ENCODE measurements at regions not wholly inside any gene's neighbourhood (a gene's known extent, or its start where the extent isn't known, plus 50 kb on each side); places are given as distances from the start of the nearest gene placed in this dataset.
A peak's percentile ranks its signal among the peaks of the same experiment; 100 is the strongest.

GRCh38 chr4:179831274-179831673, 2389.0 kb upstream of the AGA start:
- DNase-seq (ENCODE audit: low spot score): no peak

DNA sequence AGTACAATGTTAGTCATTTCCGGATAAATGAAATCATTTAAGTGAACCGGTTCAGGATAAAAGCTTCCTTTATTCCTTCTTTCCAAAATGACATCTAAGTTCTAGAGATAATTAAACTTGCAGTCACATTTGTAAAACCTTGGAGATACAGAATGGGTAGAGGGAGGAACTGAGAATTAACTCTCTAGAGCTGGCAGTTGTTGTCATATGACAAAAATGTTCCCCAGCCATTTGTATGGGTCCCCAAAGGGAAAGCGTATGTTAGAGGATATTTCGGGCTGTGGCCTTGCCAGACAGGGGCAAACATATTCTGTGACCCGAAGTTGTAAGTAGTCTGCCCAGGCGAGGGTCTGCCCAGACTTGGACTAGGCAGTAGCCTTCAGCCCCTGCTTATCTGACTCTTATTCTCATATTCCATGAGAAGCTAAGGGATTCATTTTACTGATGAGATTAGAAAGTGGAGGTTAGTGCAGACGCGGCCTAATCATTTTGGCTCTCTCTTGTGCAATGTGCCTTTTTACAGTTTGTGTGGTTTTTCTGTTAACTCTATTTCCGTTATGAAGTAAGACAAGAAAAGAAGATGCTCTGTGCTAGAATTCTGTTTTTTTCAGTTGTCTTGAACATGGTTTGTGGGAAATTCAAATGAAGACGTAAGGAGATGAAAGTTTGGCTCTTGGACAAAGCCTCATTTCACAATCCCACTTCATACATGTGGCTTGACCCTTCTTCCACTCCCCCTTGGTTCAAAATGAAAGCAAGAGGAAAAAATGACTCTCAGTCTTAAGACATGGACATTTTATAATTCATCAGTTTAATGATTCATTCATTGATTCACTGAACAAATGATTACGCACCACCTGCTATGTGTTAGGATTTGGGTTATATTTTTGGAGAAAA, 2394.2 kb upstream of the AGA start:
- DNase-seq (ENCODE audit: low spot score): no peak

GRCh38 chr4:179843370-179843769, 2399.8 kb upstream of the TENM3 start:
- no peak for DNase-seq (ENCODE audit: low spot score)

- no peak for DNase-seq (ENCODE audit: low spot score)
These were observed 2387.7 kb upstream of the TENM3 start for GRCh38 chr4:179855469-179855868.

DNA sequence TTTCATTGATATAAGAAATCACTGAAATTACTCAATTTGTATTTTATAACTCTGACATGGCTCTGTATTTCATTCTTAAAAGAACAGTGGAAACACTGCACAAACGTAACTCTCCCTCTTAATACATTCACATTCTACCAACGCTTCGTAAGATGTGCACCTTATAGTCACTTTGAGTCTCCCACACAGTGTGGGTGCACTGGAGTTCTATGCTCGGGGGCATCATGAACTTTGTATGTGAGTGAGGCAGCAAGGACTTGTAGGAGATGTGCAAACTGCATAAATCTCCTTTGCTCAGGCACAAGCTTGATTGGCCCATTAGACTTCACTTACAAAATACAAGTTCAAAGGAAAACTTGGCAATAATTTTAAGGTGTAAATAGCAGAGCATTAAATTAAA, 2385.0 kb upstream of the TENM3 start:
- no peak for DNase-seq (ENCODE audit: low spot score)

DNA sequence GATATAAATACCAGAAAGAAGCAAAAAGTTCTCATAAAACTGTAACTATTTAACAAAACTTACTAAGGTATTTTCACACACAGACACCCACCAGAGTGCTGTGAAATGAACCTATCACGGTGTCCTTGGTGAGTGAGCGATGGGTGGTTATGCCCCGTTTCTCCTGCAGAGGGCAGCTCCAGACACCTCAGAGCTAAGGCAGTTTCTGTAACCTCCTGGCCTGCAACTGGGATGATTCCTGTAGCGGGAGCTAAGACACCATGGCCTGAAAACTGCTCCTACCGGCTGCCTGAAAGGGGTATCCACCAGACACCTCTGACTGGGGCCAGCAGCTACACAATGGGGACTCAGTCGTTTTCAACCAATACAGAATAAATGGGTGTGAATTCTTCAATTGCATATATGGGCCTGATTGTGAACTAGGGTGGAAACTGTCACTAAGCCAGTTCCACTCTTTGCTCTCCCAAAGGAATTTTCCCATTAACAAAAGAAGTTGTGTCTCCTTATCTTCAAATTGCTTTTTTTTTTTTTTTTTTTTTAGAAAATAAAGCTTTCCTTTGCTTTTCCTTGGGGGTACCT, 2375.8 kb upstream of the TENM3 start:
- peak; percentile 39 for DNase-seq (ENCODE audit: low spot score)

- no peak for DNase-seq (ENCODE audit: low spot score)
These were observed 2371.5 kb upstream of the TENM3 start for GRCh38 chr4:179871726-179872125.

DNA sequence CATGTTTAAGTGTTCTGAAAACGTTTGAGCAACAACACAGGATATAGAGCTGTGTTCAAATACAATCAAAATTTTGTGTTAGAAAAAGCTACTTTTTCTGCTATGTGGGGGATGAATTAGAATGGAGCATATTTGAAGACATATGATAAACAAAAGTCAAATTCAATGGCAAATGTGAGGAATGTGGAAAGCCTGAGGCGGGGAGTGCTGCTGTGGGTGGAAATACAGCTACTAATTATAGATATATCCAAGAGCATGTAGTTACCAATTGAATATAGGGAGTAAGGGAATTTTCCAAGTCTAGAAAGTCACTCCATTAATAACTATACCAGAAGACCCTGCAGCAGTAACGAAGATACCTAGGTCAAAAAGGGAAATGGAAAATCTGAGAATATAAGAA, 2370.4 kb upstream of the TENM3 start:
- no peak for DNase-seq (ENCODE audit: low spot score)

- DNase-seq (ENCODE audit: low spot score): no peak
These were observed 2362.4 kb upstream of the TENM3 start for GRCh38 chr4:179880756-179881155.

DNA sequence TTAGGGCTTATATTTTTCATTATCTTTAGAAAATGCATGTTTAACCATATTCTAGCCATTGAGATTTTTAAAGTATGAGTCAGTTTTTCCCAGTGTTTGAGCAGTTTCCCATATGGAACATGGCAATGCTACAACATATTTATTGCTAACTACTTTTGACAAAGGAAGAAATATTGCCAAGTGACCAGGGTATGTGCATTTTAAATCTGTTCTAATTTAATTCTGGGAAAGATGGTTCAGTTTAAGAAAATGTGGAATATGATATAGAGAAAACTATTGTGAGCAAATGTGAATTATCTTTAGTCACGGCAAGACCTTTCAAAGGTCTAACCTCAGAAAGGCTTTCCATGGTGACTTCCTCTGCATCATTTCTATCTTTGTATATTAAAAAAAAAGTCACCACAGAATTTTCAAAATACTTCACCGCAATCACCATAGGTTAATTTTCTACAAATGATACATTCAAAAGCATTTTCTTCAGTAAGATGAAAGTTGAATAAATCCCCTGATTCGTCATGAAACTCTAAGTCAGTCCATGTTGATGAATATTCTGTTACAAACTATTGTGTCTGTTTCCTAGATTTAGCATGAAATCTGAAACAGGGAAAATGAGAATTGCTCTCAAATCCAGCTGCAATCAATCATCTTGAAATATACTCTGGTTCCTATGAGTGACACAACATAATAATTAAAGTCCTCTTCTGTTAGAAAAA, 2349.0 kb upstream of the TENM3 start:
- DNase-seq (ENCODE audit: low spot score): no peak

- DNase-seq (ENCODE audit: low spot score): no peak
These were observed 2323.6 kb upstream of the TENM3 start for GRCh38 chr4:179919587-179919986.

DNA sequence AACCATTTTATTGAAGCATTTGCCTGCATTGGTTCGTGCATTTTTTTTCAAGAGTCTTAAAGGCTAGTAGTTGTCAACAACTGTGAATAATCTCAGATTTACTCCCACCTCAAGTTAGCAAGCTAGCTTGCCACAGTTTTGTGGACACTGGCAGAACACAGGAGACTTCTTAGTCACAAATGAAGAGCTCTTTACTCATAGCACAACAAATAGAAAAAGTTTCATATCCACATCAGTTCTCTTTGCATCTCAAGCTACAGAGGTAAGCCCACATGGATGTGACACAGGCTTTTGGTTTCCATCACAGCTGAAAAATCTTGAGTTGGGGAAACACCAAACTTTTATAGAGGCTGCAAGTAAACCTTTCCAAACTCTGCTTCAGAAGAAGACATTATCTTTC, 2315.7 kb upstream of the TENM3 start:
- no peak for DNase-seq (ENCODE audit: low spot score)

DNA sequence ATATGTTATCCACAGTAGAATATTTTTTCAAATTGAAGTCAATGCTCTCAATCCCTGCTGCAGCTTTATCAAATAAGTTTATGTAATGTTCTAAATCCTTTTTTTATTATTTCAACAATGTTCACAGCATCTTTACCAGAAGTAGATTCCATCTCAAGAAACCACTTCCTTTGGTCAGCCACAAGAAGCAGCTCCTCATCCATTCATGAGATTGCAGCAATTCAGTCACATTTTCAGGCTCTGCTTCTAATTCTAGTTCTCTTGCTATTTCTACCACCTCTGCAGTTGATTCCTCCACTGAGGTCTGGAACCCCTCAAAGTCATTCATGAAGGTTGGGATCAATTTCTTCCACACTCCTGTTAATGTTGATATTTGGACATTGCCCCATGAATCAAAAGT, 2301.3 kb upstream of the TENM3 start:
- DNase-seq (ENCODE audit: low spot score): no peak

- no peak for DNase-seq (ENCODE audit: low spot score)
These were observed 2266.4 kb upstream of the TENM3 start for GRCh38 chr4:179976777-179977176.

DNA sequence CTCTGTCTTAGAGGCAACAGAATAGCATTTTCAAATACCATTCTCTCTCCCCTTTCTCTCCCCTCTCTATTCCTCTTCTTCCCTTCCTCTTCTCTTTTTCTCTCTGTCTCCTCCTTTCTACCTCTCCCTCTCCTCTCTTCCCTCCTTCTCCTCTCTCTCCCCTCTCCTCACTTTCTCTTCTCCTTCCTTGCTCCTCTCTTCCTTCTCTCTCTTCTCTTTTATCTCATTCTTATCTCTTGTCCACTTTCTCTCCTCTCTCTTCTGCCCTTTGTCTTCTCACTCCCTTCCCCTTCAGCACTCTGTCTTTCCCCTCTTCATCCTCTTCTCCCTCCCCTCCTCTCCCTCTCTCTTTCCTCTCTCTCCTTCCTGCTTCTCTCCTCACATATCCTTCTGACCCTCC, 2265.8 kb upstream of the TENM3 start:
- no peak for DNase-seq (ENCODE audit: low spot score)

DNA sequence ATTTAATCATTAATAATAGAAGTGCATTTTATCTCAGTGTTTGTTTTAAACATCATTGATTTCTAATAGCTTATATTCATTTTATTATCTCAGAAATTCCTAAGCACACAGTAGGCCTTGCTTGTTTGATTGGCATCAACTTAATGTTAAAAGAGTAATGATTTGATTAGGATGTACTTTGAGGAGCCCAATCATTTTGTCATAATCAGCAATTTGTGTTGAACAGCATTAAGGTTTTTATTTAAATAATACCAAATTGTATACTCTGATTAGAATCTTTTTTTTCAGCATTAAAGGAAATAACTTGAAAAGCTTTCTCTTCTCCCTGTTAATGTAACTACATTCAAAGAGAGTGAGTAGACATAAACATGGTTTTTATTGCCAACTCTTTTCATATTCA, 2262.0 kb upstream of the TENM3 start:
- no peak for DNase-seq (ENCODE audit: low spot score)

- DNase-seq (ENCODE audit: low spot score): no peak
These were observed 2253.2 kb upstream of the TENM3 start for GRCh38 chr4:179989975-179990374.

DNA sequence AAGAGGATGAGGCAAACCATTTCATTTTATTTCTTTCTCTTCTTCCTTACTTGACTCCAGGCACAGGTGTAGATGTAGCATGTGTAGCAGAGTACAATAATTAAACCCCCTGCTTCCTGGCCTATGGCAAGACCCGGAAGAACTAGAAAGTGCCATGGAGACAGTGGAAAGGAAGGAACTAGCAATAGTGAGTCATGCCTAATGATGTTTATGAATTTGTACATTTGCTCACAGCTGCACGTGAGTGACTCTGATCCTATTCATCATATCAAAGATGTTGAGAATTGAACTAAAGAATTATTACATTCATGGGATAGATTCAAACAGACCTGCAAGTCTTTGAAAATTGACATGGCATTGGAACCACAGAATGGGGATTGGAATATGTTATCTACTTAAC, 2233.9 kb upstream of the TENM3 start:
- DNase-seq (ENCODE audit: low spot score): no peak

- peak; percentile 51 for DNase-seq (ENCODE audit: low spot score)
These were observed 2214.5 kb upstream of the TENM3 start for GRCh38 chr4:180028682-180029081.

- DNase-seq (ENCODE audit: low spot score): no peak
These were observed 2211.9 kb upstream of the TENM3 start for GRCh38 chr4:180031330-180031729.

- DNase-seq (ENCODE audit: low spot score): no peak
These were observed 2201.6 kb upstream of the TENM3 start for GRCh38 chr4:180041576-180041975.

DNA sequence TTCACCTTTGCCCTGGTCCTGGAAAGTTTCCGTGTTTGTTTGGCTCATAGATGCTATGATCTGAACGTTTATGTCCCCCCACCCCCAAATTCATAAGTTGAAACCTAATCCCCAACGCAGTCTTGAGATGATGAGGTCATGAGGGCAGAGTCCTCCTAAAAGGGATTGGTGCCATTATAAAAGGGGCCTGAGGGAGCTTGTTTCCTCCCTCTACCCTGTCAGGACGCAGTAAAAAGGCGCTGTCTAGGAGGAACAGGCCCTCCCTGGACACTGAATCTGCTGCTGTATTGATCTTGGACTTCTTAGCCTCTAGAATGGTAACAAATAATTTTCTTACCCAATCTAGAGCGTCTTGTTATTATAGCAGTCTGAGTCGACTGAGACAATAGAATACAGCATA, 2190.6 kb upstream of the TENM3 start:
- no peak for DNase-seq (ENCODE audit: low spot score)

DNA sequence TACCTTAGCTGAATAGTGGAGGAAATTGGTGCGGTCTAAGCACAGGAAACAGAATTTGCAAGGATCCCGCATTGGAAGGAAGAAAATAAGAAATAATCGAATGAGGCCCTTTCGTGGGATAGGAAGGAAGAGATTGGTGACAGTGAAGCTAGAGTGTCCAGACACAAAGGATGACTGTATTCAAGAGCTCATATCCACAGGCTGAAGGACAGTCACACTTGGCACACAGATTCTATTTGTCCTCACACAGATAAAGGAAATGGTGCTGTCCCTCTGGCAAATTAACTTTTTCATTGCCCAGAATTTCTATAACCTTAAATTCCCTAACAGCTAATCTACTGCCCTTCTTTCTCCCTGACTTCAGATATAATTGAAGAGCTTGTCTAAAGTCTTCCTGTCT, 2188.9 kb upstream of the TENM3 start:
- no peak for DNase-seq (ENCODE audit: low spot score)
